ENCODE measurements at regions not wholly inside any gene's neighbourhood (a gene's known extent, or its start where the extent isn't known, plus 50 kb on each side); places are given as distances from the start of the nearest gene placed in this dataset.

DNA sequence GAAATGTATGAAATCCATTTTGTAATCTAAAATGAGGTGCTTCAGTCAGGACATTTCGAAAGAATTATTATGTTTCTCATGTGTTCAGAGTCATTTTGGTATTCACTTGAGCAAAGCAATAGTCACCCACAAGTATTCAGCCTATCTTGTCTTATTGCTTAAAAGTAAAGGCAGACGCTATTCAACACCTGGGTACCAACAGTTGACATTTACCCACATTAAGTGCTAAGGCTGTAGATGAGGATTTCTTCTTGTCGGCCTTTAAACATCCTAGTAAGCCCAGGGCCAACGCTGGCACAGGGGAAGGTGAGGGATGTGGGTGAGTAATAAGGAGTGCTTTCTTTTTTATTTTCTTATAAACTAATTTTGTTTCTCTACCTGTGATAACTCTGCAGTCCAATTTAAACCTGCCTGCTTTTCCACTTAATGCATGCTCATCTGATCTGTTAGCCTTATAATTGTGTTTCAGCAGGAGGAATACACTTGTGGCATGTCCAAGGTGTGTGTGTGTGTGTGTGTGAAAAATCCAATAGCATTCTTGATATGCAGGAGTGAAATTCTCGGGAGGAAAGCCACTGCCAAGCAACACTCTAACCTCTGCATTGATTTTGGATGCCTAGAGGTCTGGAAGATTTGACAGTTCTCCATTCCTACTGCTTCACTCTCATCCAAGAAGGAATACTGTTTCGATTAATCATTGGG, 252.0 kb downstream of the SOX4 start:
- Histone ChIP-seq H3K27ac (no peak overlapping the region), H3K9me3 (no peaks in the 10 kb centered on the region), H3K36me3 (no peaks in the 10 kb centered on the region), H3K4me1 (peaks cover 13% of the 10 kb centered on the region), H3K27me3 (no peaks in the 10 kb centered on the region), H3K4me3 (no peak overlapping the region)
- TF ChIP-seq POLR2AphosphoS5 (IDR thresholded peaks at IDR 0.05; ENCODE audit: insufficient read depth in 1 of 2, low read depth in 1 of 2) (no peak), POLR2A (IDR thresholded peaks at IDR 0.05) (no peak)
- TF ChIP-seq, protein P1, sequence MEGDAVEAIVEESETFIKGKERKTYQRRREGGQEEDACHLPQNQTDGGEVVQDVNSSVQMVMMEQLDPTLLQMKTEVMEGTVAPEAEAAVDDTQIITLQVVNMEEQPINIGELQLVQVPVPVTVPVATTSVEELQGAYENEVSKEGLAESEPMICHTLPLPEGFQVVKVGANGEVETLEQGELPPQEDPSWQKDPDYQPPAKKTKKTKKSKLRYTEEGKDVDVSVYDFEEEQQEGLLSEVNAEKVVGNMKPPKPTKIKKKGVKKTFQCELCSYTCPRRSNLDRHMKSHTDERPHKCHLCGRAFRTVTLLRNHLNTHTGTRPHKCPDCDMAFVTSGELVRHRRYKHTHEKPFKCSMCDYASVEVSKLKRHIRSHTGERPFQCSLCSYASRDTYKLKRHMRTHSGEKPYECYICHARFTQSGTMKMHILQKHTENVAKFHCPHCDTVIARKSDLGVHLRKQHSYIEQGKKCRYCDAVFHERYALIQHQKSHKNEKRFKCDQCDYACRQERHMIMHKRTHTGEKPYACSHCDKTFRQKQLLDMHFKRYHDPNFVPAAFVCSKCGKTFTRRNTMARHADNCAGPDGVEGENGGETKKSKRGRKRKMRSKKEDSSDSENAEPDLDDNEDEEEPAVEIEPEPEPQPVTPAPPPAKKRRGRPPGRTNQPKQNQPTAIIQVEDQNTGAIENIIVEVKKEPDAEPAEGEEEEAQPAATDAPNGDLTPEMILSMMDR (IDR thresholded peaks at IDR 0.05), result no peak
- intact Hi-C loops (cut with DNase I), result no loop called here
- DNase-seq (ENCODE audit: extremely low spot score in 2 of 2), result no peak

DNA sequence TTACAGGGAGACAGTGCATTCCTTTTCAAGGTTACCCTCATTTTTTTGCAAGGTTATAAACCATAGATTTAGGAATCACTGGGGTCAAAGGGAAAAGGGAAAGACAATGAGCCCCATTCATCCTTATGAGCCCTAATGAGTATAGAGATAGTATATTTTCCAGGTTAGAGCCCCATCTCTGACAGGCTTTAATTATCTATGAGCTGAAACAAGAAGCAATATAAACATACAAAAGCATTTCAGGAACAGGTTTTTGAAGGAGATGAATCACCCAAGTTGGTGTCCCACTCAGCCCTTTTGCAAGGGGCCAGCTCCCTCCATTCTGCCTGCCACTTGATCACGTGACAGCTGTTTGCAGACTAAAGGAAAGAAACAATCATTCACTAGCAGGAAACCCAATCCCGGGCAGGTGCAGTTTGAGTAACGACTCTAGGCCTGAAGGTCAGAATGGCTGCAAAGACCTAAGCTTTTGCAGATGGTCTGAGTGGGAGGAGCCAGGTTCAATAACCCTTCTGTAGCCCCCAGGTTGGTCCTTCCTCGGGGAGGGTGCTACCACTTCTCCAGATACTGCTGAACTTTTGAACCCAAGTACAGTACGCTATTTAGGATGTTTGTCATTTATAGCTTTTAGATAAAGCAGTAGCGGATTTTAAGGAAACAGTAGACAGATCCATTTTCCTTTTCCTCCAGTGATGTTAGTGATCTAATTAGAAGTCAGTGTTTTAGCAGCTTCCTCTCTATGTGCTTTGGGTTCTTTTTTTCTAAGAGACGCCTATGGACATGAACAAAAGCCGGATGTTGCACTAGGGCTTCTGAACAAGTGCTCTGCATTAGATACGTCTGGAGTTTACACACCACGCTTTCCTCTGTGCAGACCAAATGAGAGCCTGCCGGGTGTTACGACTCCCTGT, 253.2 kb downstream of the SOX4 start:
- H3K4me3 ChIP-seq, result no peak overlapping the region
- H3K27ac ChIP-seq, result no peak overlapping the region
- DNase-seq (ENCODE audit: extremely low spot score in 2 of 2), result no peak
- H3K4me1 ChIP-seq, result peaks cover 13% of the 10 kb centered on the region
- TF ChIP-seq POLR2A (IDR thresholded peaks at IDR 0.05) (no peak), POLR2AphosphoS5 (IDR thresholded peaks at IDR 0.05; ENCODE audit: insufficient read depth in 1 of 2, low read depth in 1 of 2) (no peak)
- no peaks in the 10 kb centered on the region for H3K27me3 ChIP-seq
- intact Hi-C loops (cut with DNase I), result no loop called here
- H3K36me3 ChIP-seq, result no peaks in the 10 kb centered on the region
- H3K9me3 ChIP-seq, result no peaks in the 10 kb centered on the region

DNA sequence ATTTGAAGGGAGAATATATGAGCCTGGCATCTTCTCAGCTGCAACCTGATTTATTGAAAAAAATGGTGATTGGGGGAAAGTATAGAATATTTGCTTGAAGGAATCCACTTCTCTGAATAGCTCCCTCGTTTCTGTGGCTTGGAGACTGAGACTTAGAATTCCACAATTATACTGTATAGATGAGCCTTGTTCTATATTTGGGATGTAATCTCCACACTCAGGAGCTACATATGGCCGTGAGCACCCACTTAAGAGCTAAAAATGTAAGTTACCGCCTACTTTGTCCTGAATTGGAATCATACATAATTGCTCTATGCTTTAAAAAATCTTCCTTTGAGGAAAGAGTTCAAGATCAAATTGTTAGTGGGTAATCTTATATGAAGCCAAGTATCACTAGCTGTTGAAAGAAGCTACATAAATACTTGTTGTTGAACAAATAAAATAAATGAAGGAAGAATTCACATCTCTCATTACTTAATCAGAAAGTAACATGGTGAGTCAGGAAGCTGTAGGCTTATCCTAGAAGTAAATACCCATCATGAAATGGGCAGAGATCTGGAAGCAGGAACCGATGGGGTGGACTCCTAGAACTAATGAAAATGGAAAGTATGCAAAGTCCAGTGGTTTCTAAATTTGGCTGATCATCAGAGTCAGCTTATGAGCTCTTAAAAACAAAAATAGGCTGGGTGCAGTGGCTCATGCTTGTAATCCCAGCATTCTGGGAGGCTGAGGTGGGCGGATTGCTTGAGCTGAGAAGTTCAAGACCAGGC, 254.3 kb downstream of the SOX4 start:
- intact Hi-C loops (cut with DNase I), result no loop called here
- TF ChIP-seq, protein P1 (IDR thresholded peaks at IDR 0.05), result no peak
- no peak for TF ChIP-seq POLR2A (IDR thresholded peaks at IDR 0.05)
- no peak for TF ChIP-seq POLR2AphosphoS5 (IDR thresholded peaks at IDR 0.05; ENCODE audit: insufficient read depth in 1 of 2, low read depth in 1 of 2)

DNA sequence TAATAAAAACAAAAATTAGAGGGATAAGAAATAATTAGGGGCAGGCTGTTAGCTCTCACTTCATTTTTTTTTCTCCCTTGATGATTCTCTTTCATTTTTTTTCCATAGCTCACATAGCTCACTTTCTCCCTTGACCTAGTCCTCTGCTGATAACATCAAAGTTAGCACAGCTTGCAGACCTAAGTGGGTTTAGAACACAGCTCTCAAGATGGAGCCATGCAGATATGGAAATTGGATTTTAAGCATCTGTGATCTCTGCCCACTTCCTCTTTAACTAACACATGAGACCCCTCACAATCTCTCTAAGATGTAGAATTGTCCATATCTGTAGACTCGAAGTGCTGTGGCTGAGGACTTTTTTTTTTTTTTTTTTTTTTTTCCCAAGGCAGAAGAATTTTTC, 257.1 kb downstream of the SOX4 start:
- DNase-seq (ENCODE audit: extremely low spot score in 2 of 2), result no peak
- intact Hi-C loops (cut with DNase I), result no loop called here
- H3K27me3 ChIP-seq, result no peaks in the 10 kb centered on the region
- no peaks in the 10 kb centered on the region for H3K9me3 ChIP-seq
- peaks cover 4% of the 10 kb centered on the region for H3K4me1 ChIP-seq
- H3K36me3 ChIP-seq, result no peaks in the 10 kb centered on the region
- H3K27ac ChIP-seq, result no peak overlapping the region
- H3K4me3 ChIP-seq, result no peak overlapping the region
- TF ChIP-seq POLR2AphosphoS5 (IDR thresholded peaks at IDR 0.05; ENCODE audit: insufficient read depth in 1 of 2, low read depth in 1 of 2) (no peak), POLR2A (IDR thresholded peaks at IDR 0.05) (no peak)
- TF ChIP-seq, protein P1 (IDR thresholded peaks at IDR 0.05), result no peak

More for the DNA sequence above, 254.3 kb downstream of the SOX4 start:
- peaks cover 13% of the 10 kb centered on the region for H3K4me1 ChIP-seq
- H3K9me3 ChIP-seq, result no peaks in the 10 kb centered on the region
- no peak for DNase-seq (ENCODE audit: extremely low spot score in 2 of 2)
- no peaks in the 10 kb centered on the region for H3K27me3 ChIP-seq
- H3K36me3 ChIP-seq, result no peaks in the 10 kb centered on the region
- no peak overlapping the region for H3K27ac ChIP-seq
- no peak overlapping the region for H3K4me3 ChIP-seq

DNA sequence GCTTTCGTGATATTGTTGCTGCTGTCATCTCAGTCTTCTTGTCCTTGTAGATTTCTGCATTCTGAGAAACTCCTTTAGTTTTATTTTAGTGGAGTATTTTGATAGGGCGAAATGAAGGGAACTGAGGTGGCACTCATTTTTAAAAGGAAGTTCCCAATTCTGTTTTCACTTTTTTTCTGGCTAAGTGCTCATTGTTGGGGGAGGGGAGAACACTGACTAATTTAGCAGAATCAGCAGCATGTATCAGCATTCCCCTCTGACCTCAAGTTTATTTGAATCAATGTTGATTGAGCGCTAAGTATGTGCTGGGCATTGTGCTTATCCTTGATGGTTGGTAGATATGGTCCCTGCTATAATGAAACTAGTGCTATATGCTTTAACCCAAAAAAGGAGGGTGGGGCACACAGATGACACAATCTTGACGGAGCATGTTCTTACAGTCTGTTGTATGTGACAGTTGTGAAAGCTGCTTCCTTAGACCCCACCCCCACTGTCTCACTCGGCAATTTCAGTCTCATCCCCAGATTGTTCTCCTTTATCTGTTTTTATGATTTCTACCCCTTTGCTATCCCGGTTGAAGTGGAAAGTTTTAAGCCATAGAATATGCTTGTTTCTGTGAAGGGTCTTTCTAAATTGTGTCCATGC, 262.4 kb downstream of the SOX4 start:
- H3K9me3 ChIP-seq, result no peaks in the 10 kb centered on the region
- no peak overlapping the region for H3K4me3 ChIP-seq
- no peaks in the 10 kb centered on the region for H3K4me1 ChIP-seq
- no peaks in the 10 kb centered on the region for H3K36me3 ChIP-seq
- no peak for DNase-seq (ENCODE audit: extremely low spot score in 2 of 2)
- intact Hi-C loops (cut with DNase I), result no loop called here
- TF ChIP-seq, protein P1 (IDR thresholded peaks at IDR 0.05), result no peak
- TF ChIP-seq POLR2A (IDR thresholded peaks at IDR 0.05) (no peak), POLR2AphosphoS5 (IDR thresholded peaks at IDR 0.05; ENCODE audit: insufficient read depth in 1 of 2, low read depth in 1 of 2) (no peak)
- H3K27me3 ChIP-seq, result no peaks in the 10 kb centered on the region
- H3K27ac ChIP-seq, result no peak overlapping the region
